CD14-positive monocyte (primary cell): ENCODE measurements at regions not wholly inside any gene's neighbourhood (a gene's known extent, or its start where the extent isn't known, plus 50 kb on each side); places are given as distances from the start of the nearest gene placed in this dataset.

Source experiments
- DNase-seq, 3 donors: peaks; one replicate each; pipeline ENCODE4 v3.0.0-alpha.2; 2011 to 2022
- H2AFZ ChIP-seq: 2 replicates; pipeline ENCODE4 v1.6.0; 2012; ENCODE audit warnings: mild to moderate bottlenecking, low read depth, low read length, inconsistent platforms; ENCODE audit not compliant: insufficient read depth, poor library complexity, severe bottlenecking
- H3K27ac ChIP-seq, 2 donors: 1 replicate in 1 of 2; 2 replicates in 1 of 2; pipeline ENCODE4 v1.5.1; 2012 to 2013; ENCODE audit warnings: low read length in 2 of 2, control low read depth in 1 of 2, inconsistent platforms in 1 of 2, low read depth in 1 of 2, mild to moderate bottlenecking in 1 of 2
- H3K27me3 ChIP-seq, 2 donors: one replicate each; pipeline versions ENCODE4 v1.6.0 to v1.6.1; 2011 to 2013; ENCODE audit warnings: low read length in 2 of 2; ENCODE audit not compliant: control insufficient read depth in 2 of 2, insufficient read depth in 2 of 2
- H3K36me3 ChIP-seq, 2 donors: replicated peaks in 1 of 2; 1 replicate in 1 of 2; 2 replicates in 1 of 2; pipeline versions ENCODE4 v1.5.1 to v1.6.1; 2012 to 2013; ENCODE audit warnings: low read length in 2 of 2, control low read depth in 1 of 2, inconsistent platforms in 1 of 2, mild to moderate bottlenecking in 1 of 2; ENCODE audit not compliant: insufficient read depth in 2 of 2, control insufficient read depth in 1 of 2
- H3K4me1 ChIP-seq, 2 donors: 1 replicate in 1 of 2; 2 replicates in 1 of 2; pipeline versions ENCODE4 v1.5.1 to v1.6.1; 2012 to 2013; ENCODE audit warnings: low read length in 2 of 2, control low read depth in 1 of 2, inconsistent platforms in 1 of 2, mild to moderate bottlenecking in 1 of 2, moderate library complexity in 1 of 2; ENCODE audit not compliant: insufficient read depth in 2 of 2, control insufficient read depth in 1 of 2
- H3K4me2 ChIP-seq: replicated peaks from 2 replicates; pipeline ENCODE3; 2012; ENCODE audit warnings: low read length, moderate library complexity, mild to moderate bottlenecking; ENCODE audit not compliant: poor library complexity, severe bottlenecking; ENCODE audit errors: extremely low read depth
- H3K4me3 ChIP-seq, 3 experiments: fragments of 200-600 bp in 1 of 3; sonication (generic) in 1 of 3; replicated peaks in 1 of 3; 1 replicate in 2 of 3; 2 replicates in 1 of 3; pipeline ENCODE4 v1.5.1; 2011 to 2013; ENCODE audit warnings: low read length in 3 of 3, mild to moderate bottlenecking in 3 of 3, control low read depth in 2 of 3, low read depth in 2 of 3, inconsistent platforms in 1 of 3, moderate library complexity in 1 of 3
- H3K79me2 ChIP-seq: 2 replicates; pipeline ENCODE4 v1.6.0; 2012; ENCODE audit warnings: mild to moderate bottlenecking, control low read depth, inconsistent platforms, low read length, moderate library complexity; ENCODE audit not compliant: insufficient read depth
- H3K9ac ChIP-seq: 2 replicates; pipeline ENCODE4 v1.6.0; 2017; ENCODE audit warnings: low read length, mild to moderate bottlenecking; ENCODE audit not compliant: insufficient read depth, poor library complexity, severe bottlenecking
- H3K9me3 ChIP-seq, 2 donors: replicated peaks in 1 of 2; 1 replicate in 1 of 2; 2 replicates in 1 of 2; pipeline versions ENCODE4 v1.5.1 to v1.6.1; 2012 to 2013; ENCODE audit warnings: low read length in 2 of 2, control low read depth in 1 of 2; ENCODE audit not compliant: control insufficient read depth in 1 of 2, insufficient read depth in 1 of 2
- H4K20me1 ChIP-seq: 2 replicates; pipeline ENCODE4 v1.6.0; 2012; ENCODE audit warnings: mild to moderate bottlenecking, low read length, control low read depth, moderate library complexity; ENCODE audit not compliant: insufficient read depth
- H3K27ac Mint-ChIP-seq, 7 donors: one replicate each; pipeline ENCODE4 v1.8.0; 2020; ENCODE audit warnings: mild to moderate bottlenecking in 7 of 7, mixed read lengths in 7 of 7, moderate library complexity in 6 of 7, inconsistent platforms in 2 of 7
- H3K27me3 Mint-ChIP-seq, 3 donors: one replicate each; pipeline ENCODE4 v1.8.0; 2021 to 2022; ENCODE audit warnings: low read depth in 3 of 3, mild to moderate bottlenecking in 3 of 3, mixed read lengths in 3 of 3, moderate library complexity in 3 of 3, inconsistent platforms in 1 of 3
- H3K36me3 Mint-ChIP-seq, 2 donors: one replicate each; pipeline ENCODE4 v1.8.0; 2020; ENCODE audit warnings: mixed read lengths in 2 of 2, inconsistent platforms in 1 of 2, mild to moderate bottlenecking in 1 of 2
- H3K4me1 Mint-ChIP-seq: one replicate; pipeline ENCODE4 v1.8.0; 2020; ENCODE audit warnings: mild to moderate bottlenecking, mixed read lengths
- H3K4me3 Mint-ChIP-seq, 2 donors: one replicate each; pipeline ENCODE4 v1.8.0; 2020; ENCODE audit warnings: mild to moderate bottlenecking in 2 of 2, mixed read lengths in 2 of 2, moderate library complexity in 1 of 2
- H3K9me3 Mint-ChIP-seq, 7 donors: one replicate each; pipeline ENCODE4 v1.8.0; 2020 to 2022; ENCODE audit warnings: mixed read lengths in 7 of 7, mild to moderate bottlenecking in 6 of 7, moderate library complexity in 6 of 7, inconsistent platforms in 2 of 7
- WGBS: methylation state at CpG from one replicate; pipeline ENCODE4 v1.1.5; 2013; ENCODE audit warnings: missing lambda C conversion rate; ENCODE audit not compliant: insufficient coverage; 5-methylcytosine and 5-hydroxymethylcytosine counted together
- intact Hi-C, 2 donors: fragments of 100-400 bp; cut with micrococcal nuclease; formaldehyde crosslinking; loops; one replicate each; pipeline versions ENCODE4 v1.15.0 to v1.15.1; 2023
- TF ChIP-seq, protein P1 (sequence below): fragments of 200-600 bp; IDR thresholded peaks from one replicate; pipeline ENCODE4 v1.8.0; 2022; ENCODE audit warnings: antibody characterized with exemption, mild to moderate bottlenecking

DNA sequence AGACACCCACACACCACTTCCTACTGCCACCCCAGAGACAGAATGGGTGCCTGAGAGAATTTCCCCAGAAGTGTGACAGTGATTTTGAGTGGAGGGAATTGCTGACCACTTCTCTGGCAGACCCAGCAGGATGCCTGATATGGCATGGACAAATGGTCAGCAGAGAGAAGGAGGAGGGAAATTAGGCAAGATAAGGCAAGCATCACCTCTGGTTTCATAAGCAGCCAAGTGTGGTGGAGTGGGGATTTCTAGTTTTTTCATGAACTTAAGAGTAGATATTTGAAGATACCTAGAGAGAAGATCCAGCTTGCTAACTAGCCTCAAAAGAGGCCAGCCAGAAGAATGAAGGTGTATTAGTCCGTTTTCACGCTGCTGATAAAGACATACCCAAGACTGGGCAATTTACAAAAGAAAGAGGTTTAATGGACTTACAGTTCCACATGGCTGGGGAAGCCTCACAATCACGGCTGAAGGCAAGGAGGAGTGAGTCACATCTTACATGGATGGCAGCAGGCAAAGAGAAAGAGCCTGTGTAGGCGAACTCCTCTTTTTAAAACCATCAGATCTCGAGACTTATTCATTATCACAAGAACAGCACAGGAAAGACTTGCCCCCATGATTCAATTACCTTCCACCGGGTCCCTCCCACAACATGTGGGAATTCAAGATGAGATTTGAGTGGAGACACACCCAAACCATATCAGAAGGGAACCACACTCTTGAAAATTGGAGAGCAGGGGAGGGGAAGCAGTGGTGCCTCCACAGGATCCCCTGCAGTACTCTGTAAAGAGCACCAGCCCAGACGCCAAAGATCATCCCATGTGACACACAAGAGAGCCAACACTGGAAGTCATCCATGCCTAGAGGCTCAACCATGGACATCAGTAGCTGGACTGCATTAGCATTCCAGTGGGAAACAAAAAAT, 64.2 kb downstream of the RBM43 start:
- H3K4me1 ChIP-seq: no peaks in the 10 kb centered on the region
- 100% methylated on average over 1 of the region's 7 CpGs for WGBS
- no peak overlapping the region for H3K9ac ChIP-seq
- TF ChIP-seq, protein P1, sequence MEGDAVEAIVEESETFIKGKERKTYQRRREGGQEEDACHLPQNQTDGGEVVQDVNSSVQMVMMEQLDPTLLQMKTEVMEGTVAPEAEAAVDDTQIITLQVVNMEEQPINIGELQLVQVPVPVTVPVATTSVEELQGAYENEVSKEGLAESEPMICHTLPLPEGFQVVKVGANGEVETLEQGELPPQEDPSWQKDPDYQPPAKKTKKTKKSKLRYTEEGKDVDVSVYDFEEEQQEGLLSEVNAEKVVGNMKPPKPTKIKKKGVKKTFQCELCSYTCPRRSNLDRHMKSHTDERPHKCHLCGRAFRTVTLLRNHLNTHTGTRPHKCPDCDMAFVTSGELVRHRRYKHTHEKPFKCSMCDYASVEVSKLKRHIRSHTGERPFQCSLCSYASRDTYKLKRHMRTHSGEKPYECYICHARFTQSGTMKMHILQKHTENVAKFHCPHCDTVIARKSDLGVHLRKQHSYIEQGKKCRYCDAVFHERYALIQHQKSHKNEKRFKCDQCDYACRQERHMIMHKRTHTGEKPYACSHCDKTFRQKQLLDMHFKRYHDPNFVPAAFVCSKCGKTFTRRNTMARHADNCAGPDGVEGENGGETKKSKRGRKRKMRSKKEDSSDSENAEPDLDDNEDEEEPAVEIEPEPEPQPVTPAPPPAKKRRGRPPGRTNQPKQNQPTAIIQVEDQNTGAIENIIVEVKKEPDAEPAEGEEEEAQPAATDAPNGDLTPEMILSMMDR: no peak
- no peaks in the 10 kb centered on the region for H4K20me1 ChIP-seq
- H3K27ac ChIP-seq: no peak overlapping the region
- H2AFZ ChIP-seq: no peak overlapping the region
- Mint-ChIP-seq H3K27me3 (peaks cover 0 to 6% (median 2%) of the 10 kb centered on the region in 3 donors), H3K27ac (no peak overlapping the region), H3K4me1 (no peaks in the 10 kb centered on the region), H3K9me3 (peaks cover 0 to 2% (median 0%) of the 10 kb centered on the region in 7 donors), H3K36me3 (no peaks in the 10 kb centered on the region), H3K4me3 (no peak overlapping the region)
- H3K4me3 ChIP-seq: no peak overlapping the region
- no peaks in the 10 kb centered on the region for H3K79me2 ChIP-seq
- no peak for DNase-seq
- no peaks in the 10 kb centered on the region for H3K9me3 ChIP-seq
- intact Hi-C loops: no loop called here
- no peak overlapping the region for H3K4me2 ChIP-seq
- no peaks in the 10 kb centered on the region for H3K27me3 ChIP-seq
- no peaks in the 10 kb centered on the region for H3K36me3 ChIP-seq

DNA sequence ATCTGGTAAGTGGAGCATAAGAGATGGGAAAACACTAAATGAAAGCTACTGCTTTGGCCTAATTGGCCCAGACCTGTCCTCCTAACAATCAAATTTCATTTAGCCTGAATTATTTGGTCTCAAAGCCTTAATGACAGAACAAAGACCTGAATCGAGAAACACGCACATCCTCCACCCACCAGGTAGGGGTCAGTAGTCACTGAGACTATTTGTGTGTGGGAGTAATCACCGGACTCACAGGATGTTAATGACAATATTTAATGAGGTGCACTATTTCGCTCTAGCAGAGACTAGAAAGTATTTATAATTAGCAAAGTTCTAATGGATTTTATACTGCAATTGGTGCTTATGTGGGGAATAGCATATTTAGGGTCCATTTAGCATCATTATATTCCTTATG, 68.1 kb downstream of the RBM43 start:
- Mint-ChIP-seq H3K27me3 (peaks cover 0 to 7% (median 2%) of the 10 kb centered on the region in 3 donors), H3K9me3 (peaks cover 0 to 2% (median 0%) of the 10 kb centered on the region in 7 donors), H3K36me3 (no peaks in the 10 kb centered on the region), H3K4me3 (no peak overlapping the region), H3K4me1 (no peaks in the 10 kb centered on the region), H3K27ac (no peak overlapping the region)
- no peak overlapping the region for H3K4me2 ChIP-seq
- no peak overlapping the region for H3K9ac ChIP-seq
- intact Hi-C loops: no loop called here
- no CpG with 5 or more reads among the region's 4 CpGs for WGBS
- no peaks in the 10 kb centered on the region for H4K20me1 ChIP-seq
- DNase-seq: no peak
- no peak overlapping the region for H3K27ac ChIP-seq
- no peak overlapping the region for H2AFZ ChIP-seq
- TF ChIP-seq, protein P1: no peak
- H3K9me3 ChIP-seq: no peaks in the 10 kb centered on the region
- no peaks in the 10 kb centered on the region for H3K36me3 ChIP-seq
- H3K4me3 ChIP-seq: no peak overlapping the region
- no peaks in the 10 kb centered on the region for H3K4me1 ChIP-seq
- no peaks in the 10 kb centered on the region for H3K27me3 ChIP-seq
- H3K79me2 ChIP-seq: no peaks in the 10 kb centered on the region
